Testis (tissue), 2 donors: ENCODE measurements at regions not wholly inside any gene's neighbourhood (a gene's known extent, or its start where the extent isn't known, plus 50 kb on each side); places are given as distances from the start of the nearest gene placed in this dataset.

Experiments used
- DNase-seq: peaks from one replicate; pipeline ENCODE4 v3.0.0-alpha.2; 2019
- H3K27ac ChIP-seq, 2 donors: fragments of 200-600 bp; sonication (generic); one replicate each; pipeline ENCODE4 v1.5.1; 2019
- H3K27me3 ChIP-seq: fragments of 200-600 bp; sonication (generic); one replicate; pipeline ENCODE4 v1.5.1; 2019
- H3K36me3 ChIP-seq: fragments of 200-600 bp; sonication (generic); one replicate; pipeline ENCODE4 v1.5.1; 2017; ENCODE audit warnings: low read depth; ENCODE audit errors: missing control alignments
- H3K4me1 ChIP-seq: fragments of 200-600 bp; sonication (generic); one replicate; pipeline ENCODE4 v1.5.1; 2019
- H3K4me3 ChIP-seq, 2 donors: fragments of 200-600 bp; sonication (generic); one replicate each; pipeline ENCODE4 v1.5.1; 2017 to 2019
- H3K9me3 ChIP-seq: fragments of 200-600 bp; sonication (generic); one replicate; pipeline ENCODE4 v1.5.1; 2017
- CTCF ChIP-seq, 3 experiments: fragments of 450-650 bp in 2 of 3; fragments of 200-600 bp in 1 of 3; sonication (generic) in 1 of 3; IDR thresholded peaks; one replicate each; pipeline ENCODE4 v1.5.1; 2016 to 2019; ENCODE audit warnings: antibody characterized with exemption in 3 of 3, mild to moderate bottlenecking in 2 of 3, moderate library complexity in 1 of 3
- POLR2A ChIP-seq: fragments of 450-650 bp; IDR thresholded peaks from one replicate; pipeline ENCODE4 v1.6.1; 2017; ENCODE audit warnings: antibody characterized with exemption, mild to moderate bottlenecking, moderate library complexity
- WGBS, 2 donors: methylation state at CpG; one replicate each; pipeline ENCODE4 v1.1.5; 2018; 5-methylcytosine and 5-hydroxymethylcytosine counted together
- intact Hi-C: fragments of 100-400 bp; cut with DNase I; formaldehyde crosslinking; loops from one replicate; pipeline ENCODE4 v1.15.1; 2023; ENCODE audit warnings: low total_unique reads

GRCh38 chr2:203797712-203798111, 69.9 kb upstream of the CTLA4 start:
- TF ChIP-seq CTCF (IDR thresholded peaks at IDR 0.05) (no peak), POLR2A (no peak)

GRCh38 chr2:203798296-203799087, 69.1 kb upstream of the CTLA4 start:
- Histone ChIP-seq H3K4me3 (no peak overlapping the region), H3K9me3 (no peaks in the 10 kb centered on the region), H3K27ac (no peak overlapping the region), H3K36me3 (no peaks in the 10 kb centered on the region), H3K27me3 (no peaks in the 10 kb centered on the region), H3K4me1 (no peaks in the 10 kb centered on the region)
- no peak for DNase-seq
- 72 to 83% methylated on average over 9 of the region's 9 CpGs for WGBS, 2 donors
- TF ChIP-seq POLR2A (no peak), CTCF (IDR thresholded peaks at IDR 0.05) (no peak)
- intact Hi-C loops: no loop called here

More at GRCh38 chr2:203797712-203798111, 69.9 kb upstream of the CTLA4 start:
- intact Hi-C loops: no loop called here
- H3K27ac ChIP-seq: no peak overlapping the region
- H3K36me3 ChIP-seq: no peaks in the 10 kb centered on the region
- H3K9me3 ChIP-seq: no peaks in the 10 kb centered on the region
- H3K4me1 ChIP-seq: no peaks in the 10 kb centered on the region
- no peak for DNase-seq
- 88 to 89% methylated on average over 1 of the region's 1 CpG for WGBS, 2 donors
- no peak overlapping the region for H3K4me3 ChIP-seq
- no peaks in the 10 kb centered on the region for H3K27me3 ChIP-seq

- no peak for TF ChIP-seq POLR2A
- TF ChIP-seq CTCF (IDR thresholded peaks at IDR 0.05): no peak
- H3K36me3 ChIP-seq: no peaks in the 10 kb centered on the region
- intact Hi-C loops: no loop called here
- no peak overlapping the region for H3K4me3 ChIP-seq
- H3K27ac ChIP-seq: no peak overlapping the region
- H3K27me3 ChIP-seq: no peaks in the 10 kb centered on the region
- no peaks in the 10 kb centered on the region for H3K4me1 ChIP-seq
- WGBS, 2 donors: 36 to 41% methylated on average over 3 of the region's 3 CpGs
- DNase-seq: no peak
- H3K9me3 ChIP-seq: no peaks in the 10 kb centered on the region
Measured at GRCh38 chr2:203799908-203800307, 67.7 kb upstream of the CTLA4 start.

GRCh38 chr2:203800783-203801182, 66.8 kb upstream of the CTLA4 start:
- H3K36me3 ChIP-seq: no peaks in the 10 kb centered on the region
- TF ChIP-seq CTCF (IDR thresholded peaks at IDR 0.05): no peak
- TF ChIP-seq POLR2A: no peak
- no peaks in the 10 kb centered on the region for H3K4me1 ChIP-seq
- no peaks in the 10 kb centered on the region for H3K27me3 ChIP-seq
- no peaks in the 10 kb centered on the region for H3K9me3 ChIP-seq
- intact Hi-C loops: no loop called here
- WGBS, 2 donors: 93 to 96% methylated on average over 4 of the region's 4 CpGs
- no peak overlapping the region for H3K4me3 ChIP-seq
- DNase-seq: no peak
- H3K27ac ChIP-seq: no peak overlapping the region
